ENCODE measurements at regions not wholly inside any gene's neighbourhood (a gene's known extent, or its start where the extent isn't known, plus 50 kb on each side); places are given as distances from the start of the nearest gene placed in this dataset.

- TF ChIP-seq CTCF (conservative IDR thresholded peaks at IDR 0.05; ENCODE audit: low read depth, low read length), result no peak
- no peak for TF ChIP-seq EZH2 (IDR thresholded peaks at IDR 0.05; ENCODE audit: low read length, unreplicated experiment)
Measured at GRCh38 chr13:84272877-84273562, 390.7 kb upstream of the SLITRK1 start.
